Stimulated activated CD4-positive, alpha-beta T cell treated with anti-CD3 and anti-CD28 coated beads, Interleukin-12 subunit alpha, Interleukin-12 subunit beta, amount 100 ng/mL, for 48 hours (primary cell): ENCODE measurements at regions not wholly inside any gene's neighbourhood (a gene's known extent, or its start where the extent isn't known, plus 50 kb on each side); places are given as distances from the start of the nearest gene placed in this dataset.
A peak's percentile ranks its signal among the peaks of the same experiment; 100 is the strongest.
"Not testable (repeated sequence)": the region's sequence is repeated elsewhere in the genome, so short reads cannot be mapped to it uniquely, and the experiment has no call there.

Experiments used
- DNase-seq, 3 donors: peaks; one replicate each; pipeline ENCODE4 v3.0.0-alpha.2; 2020; ENCODE audit warnings: low read depth in 2 of 3, low spot score in 1 of 3

DNA sequence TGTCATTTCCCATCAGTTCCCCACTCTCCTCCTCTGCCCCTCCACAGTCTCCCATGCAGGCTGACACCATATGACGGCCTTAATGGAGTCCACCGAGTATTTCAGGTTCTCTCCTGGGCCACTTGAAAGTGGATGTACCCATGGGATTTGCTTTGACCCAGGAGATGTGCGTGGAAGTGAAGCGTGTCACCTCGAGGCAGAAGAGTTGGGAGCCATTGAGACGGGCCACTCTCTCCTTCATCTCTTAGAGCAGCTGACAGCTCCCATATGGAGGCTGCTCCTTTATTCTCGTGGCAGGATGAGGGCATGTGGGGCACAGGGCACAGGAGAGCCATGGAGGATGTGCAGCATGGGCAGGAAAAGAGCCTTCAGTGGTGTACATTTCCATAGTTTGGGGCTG, 144.7 kb upstream of the CRYM start:
- DNase-seq: not testable (repeated sequence)

DNA sequence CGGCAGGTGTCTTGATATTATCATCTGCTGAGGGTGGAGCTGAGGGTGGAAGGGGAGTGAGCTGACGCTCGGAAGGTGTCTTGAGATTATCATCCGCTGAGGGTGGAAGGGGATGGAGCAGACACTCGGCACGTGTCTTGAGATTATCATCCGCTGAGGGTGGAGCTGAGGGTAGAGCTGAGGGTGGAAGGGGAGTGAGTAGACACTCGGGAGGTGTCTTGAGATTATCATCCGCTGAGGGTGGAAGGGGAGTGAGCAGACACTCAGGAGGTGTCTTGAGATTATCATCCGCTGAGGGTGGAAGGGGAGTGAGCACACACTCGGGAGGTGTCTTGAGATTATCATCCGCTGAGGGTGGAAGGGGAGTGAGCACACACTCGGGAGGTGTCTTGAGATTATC, 126.6 kb upstream of the CRYM start:
- DNase-seq: not testable (repeated sequence)

GRCh38 chr16:21397866-21398265, 119.8 kb upstream of the CRYM start:
- not testable (repeated sequence) for DNase-seq

DNA sequence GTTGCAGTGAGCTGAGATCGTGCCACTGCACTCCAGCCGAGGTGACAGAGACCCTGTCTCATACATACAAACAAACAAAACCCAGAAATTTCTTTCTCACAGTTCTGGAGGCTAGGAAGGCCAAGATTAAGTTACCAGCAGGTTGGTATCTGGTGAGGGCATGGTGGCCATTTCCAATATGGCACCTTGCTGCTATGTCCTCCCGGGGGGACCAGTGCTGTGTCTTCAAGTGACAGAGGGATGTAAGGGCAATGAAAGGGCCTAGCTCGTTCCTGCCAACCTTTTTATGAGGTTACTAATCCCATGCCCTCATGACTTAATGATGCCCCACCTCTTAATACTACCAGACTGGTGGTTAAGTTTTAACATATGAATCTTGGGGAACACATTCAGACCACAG, 118.5 kb upstream of the CRYM start:
- DNase-seq: not testable (repeated sequence)

GRCh38 chr16:21390634-21391033, 112.5 kb upstream of the CRYM start:
- DNase-seq: not testable (repeated sequence)

DNA sequence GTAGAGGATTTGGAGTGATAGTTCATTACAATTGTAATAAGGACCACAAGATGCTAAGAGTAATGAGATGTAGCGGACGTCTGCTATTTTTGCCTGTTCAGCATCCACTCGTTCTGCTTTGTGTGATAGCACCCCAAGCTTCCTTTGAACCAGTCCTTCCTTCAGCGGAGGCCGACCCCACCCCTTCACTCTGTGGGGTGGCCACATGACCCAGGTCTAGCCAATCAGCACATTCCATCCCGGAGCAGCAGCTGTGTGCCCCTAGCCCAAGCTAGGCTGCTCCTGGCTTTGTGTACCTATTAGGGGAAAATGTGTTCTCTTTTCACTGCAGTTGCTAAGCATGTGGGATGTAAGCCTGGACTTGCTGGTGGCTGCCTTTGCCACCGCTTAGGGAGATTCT, 111.8 kb upstream of the CRYM start:
- DNase-seq: not testable (repeated sequence)

- not testable (repeated sequence) for DNase-seq
Measured at GRCh38 chr16:21387757-21388156, 109.7 kb upstream of the CRYM start.

DNA sequence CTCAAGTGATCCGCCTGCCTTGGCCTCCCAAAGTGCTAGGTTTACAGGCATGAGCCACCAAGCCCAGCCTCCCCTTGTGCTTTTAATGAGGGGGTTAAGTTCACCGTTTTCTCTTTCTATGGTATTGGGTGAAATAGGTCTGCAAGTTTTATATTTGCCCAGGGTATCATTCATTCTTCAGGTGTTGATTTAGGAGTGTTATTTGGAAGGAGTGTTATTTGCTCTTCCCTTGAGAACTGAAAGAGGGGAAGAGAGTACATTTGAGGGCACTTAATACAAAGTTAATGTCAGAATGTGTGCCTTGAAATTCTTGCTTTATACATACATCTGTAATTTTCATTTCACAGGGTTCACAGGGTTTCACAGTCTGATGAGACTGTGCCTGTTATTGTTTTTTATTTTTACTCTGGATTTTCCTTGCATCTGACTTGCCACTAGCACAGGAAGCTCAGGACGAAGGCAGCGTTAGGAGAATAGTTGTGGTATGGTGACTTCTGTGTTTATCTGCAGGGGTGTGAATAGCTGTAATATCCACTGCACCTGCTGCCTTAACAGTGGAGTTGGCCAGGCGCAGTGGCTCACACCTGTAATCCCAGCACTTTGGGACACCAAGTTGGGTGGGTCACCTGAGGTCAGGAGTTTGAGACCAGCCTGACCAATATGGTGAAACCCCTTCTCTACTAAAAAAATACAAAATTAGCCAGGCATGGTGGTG, 108.3 kb upstream of the CRYM start:
- not testable (repeated sequence) for DNase-seq

GRCh38 chr16:21383682-21384081, 105.6 kb upstream of the CRYM start:
- DNase-seq: not testable (repeated sequence)

- not testable (repeated sequence) for DNase-seq
Measured at GRCh38 chr16:21379645-21380044, 101.6 kb upstream of the CRYM start.

DNA sequence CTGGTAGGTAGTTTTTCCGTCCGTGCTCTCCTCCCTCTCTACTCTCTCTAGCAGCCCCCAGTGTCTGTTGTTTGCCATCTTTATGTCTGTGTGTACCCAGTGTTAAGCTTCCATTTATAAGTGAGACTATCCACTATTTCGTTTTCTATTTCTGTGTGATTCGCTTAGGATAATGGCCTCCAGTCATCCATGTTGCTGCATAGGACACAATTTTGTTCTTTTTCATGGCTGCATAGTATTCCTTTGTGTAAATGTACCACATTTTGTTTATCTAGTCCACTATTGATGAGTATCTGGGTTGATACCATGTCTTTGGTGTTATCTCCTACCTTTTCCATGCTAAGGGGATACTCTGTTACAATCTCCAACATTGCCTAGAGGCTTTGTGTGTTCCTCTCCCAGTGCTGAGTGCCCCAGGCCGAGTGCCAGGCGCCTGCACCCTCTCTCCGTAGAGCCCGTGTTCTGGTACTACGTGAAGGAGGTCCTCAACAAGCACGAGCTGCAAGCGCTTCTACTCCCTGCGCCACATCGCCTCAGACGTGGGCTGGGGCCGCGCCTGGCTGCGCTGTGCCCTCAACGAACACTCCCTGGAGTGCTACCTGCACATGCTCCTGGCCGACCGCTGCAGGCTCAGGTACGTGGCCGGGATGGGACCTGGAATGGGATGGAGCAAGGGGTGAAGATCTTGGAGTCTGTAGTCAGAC, 98.3 kb upstream of the CRYM start:
- not testable (repeated sequence) for DNase-seq

DNA sequence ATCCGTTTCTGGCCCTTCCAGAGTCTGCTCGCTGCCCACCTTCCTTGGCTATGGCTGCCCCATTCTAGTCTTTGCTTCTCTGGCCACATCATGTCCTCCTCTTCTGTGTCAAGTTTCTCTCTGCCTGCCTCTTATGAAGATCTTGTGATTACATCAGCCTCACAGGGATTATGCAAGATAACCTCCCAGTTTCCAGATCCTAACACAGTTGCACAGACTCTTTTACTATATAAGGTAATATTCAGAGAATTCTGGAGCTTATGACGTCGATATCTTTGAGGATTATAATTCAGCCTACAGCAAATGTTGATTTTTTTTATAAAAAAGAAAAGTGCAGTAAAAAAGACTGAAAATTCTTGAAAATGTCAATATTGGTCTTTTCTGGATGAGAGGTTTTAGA, 97.2 kb upstream of the CRYM start:
- DNase-seq: not testable (repeated sequence)

DNA sequence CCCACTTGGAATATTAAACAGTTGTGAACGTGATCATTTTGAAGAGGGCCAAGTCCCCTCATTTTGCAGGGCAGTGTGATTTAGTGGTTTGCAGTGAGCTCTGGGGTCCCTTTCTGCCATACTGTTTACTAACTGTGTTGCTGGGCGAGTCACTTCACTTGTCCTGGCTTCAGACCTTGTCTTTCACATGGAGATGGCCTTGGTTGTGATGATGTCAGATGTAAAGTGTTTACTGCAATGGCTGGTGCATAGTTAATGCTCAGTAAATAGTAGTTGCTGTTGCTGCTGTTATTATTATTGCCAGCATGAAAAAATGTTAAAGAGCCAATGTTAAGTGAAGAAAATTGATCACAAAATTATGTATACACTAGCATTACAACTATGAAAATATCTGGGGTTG, 95.4 kb upstream of the CRYM start:
- DNase-seq: not testable (repeated sequence)

DNA sequence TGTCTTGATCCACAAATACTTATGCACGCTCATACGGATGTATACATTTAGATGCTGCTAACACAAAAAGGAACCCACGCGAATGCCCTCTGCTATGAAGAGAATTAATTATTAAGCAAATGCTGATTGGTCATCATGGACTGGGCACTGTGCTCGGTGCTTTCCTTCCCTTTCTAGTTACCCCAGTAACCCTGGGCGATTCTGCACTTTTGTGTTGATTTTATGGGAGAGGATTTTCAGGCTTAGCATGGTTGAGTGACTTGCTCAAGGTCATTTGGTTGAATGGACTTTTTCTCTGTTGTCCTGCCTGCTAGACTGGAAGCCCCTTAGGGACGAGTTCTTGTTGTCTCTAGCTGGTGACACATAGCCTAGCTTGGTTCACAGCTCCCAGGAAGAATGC, 94.8 kb upstream of the CRYM start:
- not testable (repeated sequence) for DNase-seq

GRCh38 chr16:21372162-21372835, 94.2 kb upstream of the CRYM start:
- DNase-seq: not testable (repeated sequence)

GRCh38 chr16:21370791-21371190, 92.7 kb upstream of the CRYM start:
- DNase-seq: not testable (repeated sequence)

- DNase-seq: not testable (repeated sequence)
Measured at GRCh38 chr16:21368973-21369942, 91.2 kb upstream of the CRYM start.

DNA sequence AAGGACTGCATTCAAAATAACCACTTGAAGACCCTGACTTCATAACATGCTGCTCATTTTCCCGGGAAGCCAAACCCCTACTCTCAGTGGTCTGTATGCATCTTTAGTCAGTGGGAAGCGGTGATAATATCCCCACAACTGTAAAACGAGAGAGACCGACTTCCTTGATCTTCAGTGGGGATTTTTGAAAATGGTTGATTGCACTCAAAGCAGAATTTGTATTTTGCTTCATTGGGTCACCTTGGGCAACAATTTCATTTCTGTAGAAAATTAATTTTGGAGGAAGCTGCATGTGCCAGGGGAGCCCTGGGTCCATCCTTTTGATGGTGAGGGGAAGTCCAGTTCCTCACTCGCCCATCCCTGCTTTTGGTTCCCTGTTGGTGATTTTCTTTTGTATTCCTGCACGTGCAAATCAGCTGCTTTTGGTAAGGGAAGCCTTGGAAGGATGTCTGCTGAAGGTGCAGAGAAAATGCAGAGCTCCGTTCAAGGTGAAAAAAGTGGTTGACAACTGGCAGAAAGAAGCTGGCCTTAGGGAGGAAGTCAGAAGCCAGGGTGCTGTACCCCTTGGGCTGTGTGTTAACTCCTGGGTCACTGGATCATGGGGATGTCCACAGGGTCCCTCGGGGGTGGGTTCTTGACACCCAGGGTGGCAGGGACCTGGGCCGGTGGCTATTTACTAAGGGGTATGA, 89.8 kb upstream of the CRYM start:
- not testable (repeated sequence) for DNase-seq

- peak in 2 of 3 donors; percentile 6 to 13 for DNase-seq
Measured at GRCh38 chr16:21366998-21367397, 88.9 kb upstream of the CRYM start.

DNA sequence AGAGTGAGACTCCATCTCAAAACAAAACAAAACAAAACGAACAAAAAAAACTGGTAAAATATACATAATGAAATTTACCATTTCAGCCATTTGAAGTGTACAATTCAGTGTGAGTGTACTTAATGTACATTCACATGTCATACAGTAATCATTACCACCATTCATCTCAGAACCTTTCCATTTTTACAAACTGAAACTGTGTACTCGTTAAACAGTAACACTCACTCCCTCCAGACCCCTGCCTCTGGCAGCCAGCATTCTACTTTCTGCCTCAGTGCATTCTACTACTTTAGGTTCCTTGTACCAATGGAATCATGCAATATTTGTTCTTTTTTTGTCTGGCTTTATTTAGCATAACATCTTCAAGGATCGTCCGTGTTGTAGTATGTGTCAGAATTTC, 87.5 kb upstream of the CRYM start:
- DNase-seq: not testable (repeated sequence)
